Stimulated activated CD4-positive, alpha-beta T cell treated with anti-CD3 and anti-CD28 coated beads, Interleukin-2, amount 100 ng/mL, for 48 hours (primary cell): ENCODE measurements at regions not wholly inside any gene's neighbourhood (a gene's known extent, or its start where the extent isn't known, plus 50 kb on each side); places are given as distances from the start of the nearest gene placed in this dataset.
"Not testable (repeated sequence)": the region's sequence is repeated elsewhere in the genome, so short reads cannot be mapped to it uniquely, and the experiment has no call there.

Source experiments
- DNase-seq, 2 donors: peaks; one replicate each; pipeline ENCODE4 v3.0.0-alpha.2; 2020

DNA sequence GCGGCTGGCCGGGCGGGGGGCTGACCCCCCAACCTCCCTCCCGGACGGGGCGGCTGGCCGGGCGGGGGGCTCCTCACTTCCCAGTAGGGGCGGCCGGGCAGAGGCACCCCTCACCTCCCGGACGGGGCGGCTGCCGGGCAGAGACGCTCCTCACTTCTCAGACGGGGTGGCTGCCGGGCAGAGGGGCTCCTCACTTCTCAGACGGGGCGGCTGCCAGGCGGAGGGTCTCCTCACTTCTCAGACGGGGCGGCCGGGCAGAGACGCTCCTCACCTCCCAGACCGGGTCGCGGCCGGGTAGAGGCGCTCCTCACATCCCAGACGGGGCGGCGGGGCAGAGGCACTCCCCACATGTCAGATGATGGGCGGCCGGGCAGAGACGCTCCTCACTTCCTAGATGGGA lies 112.6 kb upstream of the FAM174B start:
- DNase-seq, result not testable (repeated sequence)

- DNase-seq, result no peak
These were observed 115.1 kb upstream of the FAM174B start for GRCh38 chr15:92770641-92771040.

DNA sequence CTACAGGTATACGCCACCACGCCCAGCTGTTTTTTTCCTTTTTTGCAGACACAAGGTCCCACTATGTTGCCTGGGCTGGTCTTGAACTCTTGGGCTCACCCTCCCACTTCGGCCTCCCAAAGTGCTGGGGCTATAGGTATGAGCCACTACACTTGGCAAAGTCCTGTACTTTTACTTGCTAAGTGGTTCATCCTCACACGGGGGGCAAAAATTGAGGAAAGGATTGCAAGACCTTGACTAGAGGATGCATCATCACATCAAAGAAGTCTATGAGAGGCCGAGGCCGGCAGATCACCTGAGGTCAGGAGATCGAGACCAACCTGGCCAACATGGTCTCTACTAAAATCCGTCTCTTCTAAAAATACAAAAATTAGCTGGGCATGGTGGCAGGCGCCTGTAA lies 116.5 kb upstream of the FAM174B start:
- DNase-seq, result no peak

DNA sequence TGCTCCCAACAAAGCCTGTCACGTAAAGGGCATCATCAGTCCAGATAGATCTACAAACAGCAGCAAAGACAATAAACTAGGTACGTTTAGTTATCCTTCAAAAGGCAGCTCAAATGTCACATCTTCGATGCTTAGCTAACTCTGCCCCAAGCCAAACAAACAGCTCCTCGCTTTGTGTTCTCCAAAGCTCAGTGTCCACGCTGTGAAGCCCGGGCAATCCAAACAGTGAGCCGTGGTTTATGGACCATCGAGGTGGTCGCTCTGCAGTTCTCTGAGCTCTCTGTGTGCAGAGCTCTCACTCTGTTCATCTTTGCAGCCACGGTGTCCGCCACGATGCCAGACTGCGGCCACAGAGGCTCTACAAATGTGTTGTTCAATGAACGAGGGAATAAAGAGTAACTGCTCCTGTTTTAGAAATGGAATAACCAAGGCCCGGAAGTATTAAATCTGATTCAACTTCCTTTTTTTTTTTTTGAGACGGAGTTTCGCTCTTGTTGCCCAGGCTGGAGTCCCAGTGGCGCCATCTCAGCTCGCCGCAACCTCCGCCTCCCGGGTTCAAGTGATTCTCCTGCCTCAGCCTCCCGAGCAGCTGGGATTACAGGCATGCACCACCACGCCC lies 117.2 kb upstream of the FAM174B start:
- no peak for DNase-seq

- DNase-seq, result no peak
These were observed 117.8 kb upstream of the FAM174B start for GRCh38 chr15:92773340-92773739.

- DNase-seq, result no peak
These were observed 120.2 kb upstream of the CHD2 start for GRCh38 chr15:92779874-92780273.

DNA sequence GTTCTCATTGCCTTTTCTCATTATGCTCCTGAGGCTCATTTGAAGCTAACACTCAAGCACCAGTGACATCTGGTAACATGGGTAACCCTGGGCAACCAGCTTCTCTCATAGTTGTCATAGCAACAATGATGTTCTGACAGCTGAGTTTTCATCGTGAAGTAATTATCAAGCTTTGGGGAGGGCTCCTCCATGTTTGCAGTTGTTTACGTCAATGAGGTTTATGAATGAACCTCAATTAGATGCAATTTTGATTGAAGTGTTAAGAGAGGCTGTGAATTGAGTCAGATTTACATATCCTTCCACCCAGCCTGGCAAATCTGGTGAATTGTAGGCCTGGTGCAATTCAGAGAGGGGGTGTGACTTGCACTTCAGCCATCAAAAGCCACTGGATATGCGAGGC lies 119.3 kb upstream of the CHD2 start:
- no peak for DNase-seq

DNA sequence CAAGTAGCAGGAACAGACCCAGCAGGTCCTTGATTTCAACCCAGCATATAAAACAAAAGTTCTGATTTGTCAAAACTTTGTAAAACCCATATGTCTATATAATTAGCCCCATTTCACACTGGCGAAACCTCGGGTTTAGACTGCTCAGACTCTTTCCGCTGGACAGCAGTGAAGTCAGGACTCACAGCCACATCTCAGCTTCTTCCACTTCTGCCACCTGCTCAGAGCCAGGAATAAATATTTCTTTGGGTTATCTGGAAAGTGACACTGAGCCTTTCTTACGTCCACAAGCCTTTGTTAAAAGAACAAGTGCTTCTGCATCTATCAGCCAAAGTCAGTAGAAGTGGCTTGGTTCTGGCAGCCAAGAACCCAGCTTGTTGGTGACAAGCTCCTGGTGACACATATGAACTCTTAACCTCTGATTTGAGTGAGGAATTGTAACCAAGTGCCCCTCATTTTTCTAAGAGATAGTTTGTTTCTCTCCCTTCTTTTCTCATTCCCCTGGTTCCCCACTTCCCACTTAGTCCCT lies 118.1 kb upstream of the CHD2 start:
- no peak for DNase-seq

DNA sequence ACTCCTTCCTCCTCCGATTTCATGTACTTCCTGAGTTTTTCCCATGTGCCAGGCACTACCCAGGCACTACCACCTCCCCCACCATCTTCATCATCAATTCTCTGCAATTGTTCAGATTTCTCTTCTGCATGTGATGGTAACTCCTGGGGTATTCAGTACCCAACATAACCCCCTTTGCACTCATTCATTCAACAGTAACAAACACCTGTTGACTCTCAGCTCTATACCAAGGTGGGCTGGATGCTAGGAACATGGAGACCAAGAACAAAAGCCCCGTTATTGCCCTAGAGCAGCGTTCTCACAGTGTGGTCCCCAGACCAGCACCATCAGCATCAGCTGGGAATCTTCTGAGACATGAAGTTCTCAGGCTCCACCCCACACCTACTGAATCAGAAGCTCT lies 113.0 kb upstream of the CHD2 start:
- DNase-seq, result no peak

DNA sequence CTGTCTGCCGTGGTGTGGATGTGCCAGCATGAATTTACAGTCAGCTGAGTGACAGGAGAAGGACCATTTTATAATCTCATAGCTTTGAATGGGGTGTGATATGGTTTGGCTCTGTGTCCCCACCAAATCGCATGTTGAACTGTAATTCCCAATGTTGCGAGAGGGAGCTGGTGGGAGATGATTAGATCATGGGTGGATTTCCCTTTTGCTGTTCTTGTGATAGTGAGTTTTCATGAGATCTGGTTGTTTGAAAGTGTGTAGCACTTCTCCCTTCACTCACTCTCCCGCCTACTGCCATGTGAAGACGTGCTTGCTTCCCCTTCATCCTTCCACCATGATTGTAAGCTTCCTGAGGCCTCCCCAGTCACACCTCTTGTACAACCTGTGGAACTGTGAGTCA lies 111.9 kb upstream of the CHD2 start:
- DNase-seq, result no peak

DNA sequence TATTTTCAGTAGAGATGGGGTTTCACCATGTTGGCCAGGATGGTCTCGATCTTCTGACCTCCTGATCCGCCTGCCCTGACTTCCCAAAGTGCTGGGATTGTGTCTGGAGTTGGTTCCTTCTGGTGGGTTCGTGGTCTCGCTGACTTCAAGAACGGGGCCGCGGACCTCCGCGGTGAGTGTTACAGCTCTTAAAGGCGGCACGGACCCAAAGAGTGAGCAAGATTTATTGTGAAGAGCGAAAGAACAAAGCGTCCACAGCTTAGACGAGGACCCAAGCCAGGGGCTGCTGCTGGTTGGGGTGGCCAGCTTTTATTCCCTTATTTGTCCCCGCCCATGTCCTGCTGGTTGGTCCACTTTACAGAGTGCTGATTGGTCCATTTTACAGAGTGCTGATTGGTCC lies 111.3 kb upstream of the CHD2 start:
- DNase-seq, result not testable (repeated sequence)

GRCh38 chr15:92796161-92796611 lies 103.9 kb upstream of the CHD2 start:
- DNase-seq, result no peak

- no peak for DNase-seq
These were observed 102.7 kb upstream of the CHD2 start for GRCh38 chr15:92797168-92798052.

DNA sequence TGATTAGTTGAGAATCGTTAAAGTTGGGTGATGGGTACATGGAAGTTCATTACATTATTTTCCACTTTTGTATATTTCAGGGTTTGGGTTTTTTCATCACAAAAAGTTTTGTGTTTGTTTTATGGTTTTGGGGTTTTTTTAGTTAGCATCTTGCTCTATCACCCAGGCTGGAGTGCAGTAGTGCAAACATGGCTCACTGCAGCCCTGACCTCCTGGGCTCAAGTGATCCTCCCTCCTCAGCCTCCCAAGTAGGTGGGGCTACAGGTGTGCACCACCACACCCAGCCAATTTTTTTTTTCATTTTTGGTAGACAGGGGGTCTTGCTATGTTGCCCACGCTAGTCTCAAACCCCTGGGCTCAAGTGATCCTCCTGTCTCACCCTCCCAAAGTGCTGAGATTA lies 100.1 kb upstream of the CHD2 start:
- no peak for DNase-seq

GRCh38 chr15:92800416-92801055 lies 99.6 kb upstream of the CHD2 start:
- DNase-seq, result not testable (repeated sequence)

DNA sequence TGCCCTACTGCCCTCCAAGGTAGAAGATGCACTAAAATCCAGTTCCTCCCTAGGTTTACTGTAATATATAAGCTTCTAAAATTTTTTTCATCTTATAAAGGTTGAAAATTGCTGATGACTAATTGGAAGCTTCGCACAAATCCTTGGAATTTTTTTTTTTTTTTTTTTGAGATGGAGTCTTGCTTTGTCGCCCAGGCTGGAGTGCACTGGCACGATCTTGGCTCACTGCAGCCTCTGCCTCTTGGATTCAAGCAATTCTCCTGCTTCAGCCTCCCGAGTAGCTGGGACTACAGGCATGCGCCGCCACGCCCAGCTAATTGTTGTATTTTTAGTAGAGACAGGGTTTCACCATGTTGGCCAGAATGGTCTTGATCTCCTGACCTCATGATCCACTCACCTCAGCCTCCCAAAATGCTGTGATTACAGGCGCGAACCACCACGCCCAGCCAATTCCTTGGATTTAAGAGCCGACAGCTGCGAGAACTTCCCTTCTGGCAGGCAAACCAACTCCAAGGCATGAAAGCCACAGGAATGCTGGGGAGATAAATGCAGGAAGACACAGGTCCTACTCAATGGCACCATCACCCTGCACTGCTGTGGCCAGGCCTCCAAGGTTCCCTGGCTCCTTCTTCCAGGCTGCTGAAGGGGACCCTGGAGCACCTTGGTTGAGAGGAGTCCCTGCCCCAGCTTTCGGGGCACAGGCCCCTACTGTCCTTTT lies 98.9 kb upstream of the CHD2 start:
- DNase-seq, result not testable (repeated sequence)

- DNase-seq, result no peak
These were observed 98.2 kb upstream of the CHD2 start for GRCh38 chr15:92801774-92802464.

- DNase-seq, result no peak
These were observed 96.6 kb upstream of the CHD2 start for GRCh38 chr15:92803536-92803851.

DNA sequence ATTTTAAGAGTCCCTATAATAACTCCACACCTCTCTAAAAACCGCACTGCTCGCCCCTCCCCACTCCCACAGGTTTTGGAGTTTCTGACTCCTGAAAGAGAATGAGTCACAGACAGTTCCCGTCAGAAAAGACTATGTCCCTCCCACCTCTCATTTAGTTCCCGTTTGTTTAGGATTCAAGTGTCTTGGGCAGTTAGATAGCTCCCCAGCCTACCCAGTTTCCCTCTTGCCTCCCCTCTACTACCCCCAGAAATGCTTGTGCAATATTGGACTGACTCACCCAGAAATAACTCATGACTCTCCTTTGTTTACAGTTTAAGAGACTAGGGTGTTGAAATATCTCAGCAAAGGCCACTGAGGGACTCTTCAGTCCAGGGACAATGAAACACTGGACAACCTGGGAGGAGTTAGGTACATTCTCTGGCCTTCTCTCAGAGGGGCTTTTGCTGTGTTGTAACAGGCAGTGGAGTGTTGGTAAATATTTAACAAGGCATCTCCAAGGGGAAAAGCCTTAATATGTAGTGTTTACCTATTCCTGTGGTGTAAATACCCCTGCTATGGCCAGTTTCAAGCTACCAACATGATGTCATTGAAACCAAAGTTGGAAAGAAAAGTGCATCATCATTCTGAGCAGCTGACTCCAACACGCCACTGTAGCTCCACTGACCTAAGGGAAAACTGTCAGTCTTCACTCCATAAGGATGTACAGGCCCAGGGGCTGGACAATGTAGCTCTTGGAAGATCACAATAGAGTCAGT lies 96.1 kb upstream of the CHD2 start:
- peak; percentile 60 to 80 for DNase-seq

DNA sequence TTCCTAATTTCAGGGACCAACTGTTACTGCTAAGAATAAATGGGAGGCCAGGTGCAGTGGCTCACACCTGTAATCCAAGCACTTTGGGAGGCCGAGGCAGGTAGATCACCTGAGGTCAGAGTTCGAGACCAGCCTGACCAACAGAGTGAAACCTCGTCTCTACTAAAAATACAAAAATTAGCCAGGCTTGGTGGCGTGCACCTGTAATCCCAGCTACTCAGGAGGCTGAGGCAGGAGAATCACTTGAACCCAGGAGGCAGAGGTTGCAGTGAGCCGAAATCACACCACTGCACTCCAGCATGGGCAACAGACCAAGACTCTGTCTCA lies 95.6 kb upstream of the CHD2 start:
- not testable (repeated sequence) for DNase-seq

- DNase-seq, result no peak
These were observed 94.9 kb upstream of the CHD2 start for GRCh38 chr15:92805080-92805690.
